Epithelial cell of esophagus (primary cell): ENCODE measurements at regions not wholly inside any gene's neighbourhood (a gene's known extent, or its start where the extent isn't known, plus 50 kb on each side); places are given as distances from the start of the nearest gene placed in this dataset.
"Not testable (repeated sequence)": the region's sequence is repeated elsewhere in the genome, so short reads cannot be mapped to it uniquely, and the experiment has no call there.

Experiments used
- DNase-seq: peaks from one replicate; pipeline ENCODE4 v3.0.0; 2010; ENCODE audit warnings: low read depth
- H3K4me3 ChIP-seq: 2 replicates; pipeline ENCODE4 v1.5.1; 2011; ENCODE audit warnings: mild to moderate bottlenecking, low read length, control low read depth
- CTCF ChIP-seq: IDR thresholded peaks from 2 replicates; pipeline ENCODE4 v1.5.1; 2011; ENCODE audit warnings: low read depth, mild to moderate bottlenecking, low read length, control low read depth, inconsistent platforms; ENCODE audit not compliant: insufficient read depth; ENCODE audit errors: missing control alignments

- DNase-seq = no peak
- no peak for TF ChIP-seq CTCF
- H3K4me3 ChIP-seq = no peak overlapping the region
Observed at GRCh38 chr17:27950995-27951394, 57.8 kb upstream of the LYRM9 start.

- no peak overlapping the region for H3K4me3 ChIP-seq
- no peak for DNase-seq
- TF ChIP-seq CTCF = no peak
Observed at GRCh38 chr17:27951872-27952271, 58.7 kb upstream of the LYRM9 start.

GRCh38 chr17:27952366-27952765, 59.2 kb upstream of the LYRM9 start:
- no peak overlapping the region for H3K4me3 ChIP-seq
- no peak for TF ChIP-seq CTCF
- DNase-seq = no peak

- DNase-seq = no peak
- H3K4me3 ChIP-seq = no peak overlapping the region
- TF ChIP-seq CTCF = no peak
Observed at GRCh38 chr17:27954548-27955495, 61.7 kb upstream of the LYRM9 start.

GRCh38 chr17:27956601-27957445, 63.7 kb upstream of the LYRM9 start:
- no peak overlapping the region for H3K4me3 ChIP-seq
- no peak for DNase-seq
- no peak for TF ChIP-seq CTCF

GRCh38 chr17:27957446-27957793, 64.3 kb upstream of the LYRM9 start:
- H3K4me3 ChIP-seq, DNase-seq: not testable (repeated sequence)

GRCh38 chr17:27958708-27959381, 65.7 kb upstream of the LYRM9 start:
- no peak overlapping the region for H3K4me3 ChIP-seq
- no peak for TF ChIP-seq CTCF
- DNase-seq = no peak
